ENCODE measurements at regions not wholly inside any gene's neighbourhood (a gene's known extent, or its start where the extent isn't known, plus 50 kb on each side); places are given as distances from the start of the nearest gene placed in this dataset.

- DNase-seq (ENCODE audit: low spot score), result no peak
- Histone ChIP-seq H3K9me3 (ENCODE audit: control insufficient read depth in 4 of 4, low read length in 3 of 4) (no peaks in the 10 kb centered on the region), H3K27me3 (ENCODE audit: control insufficient read depth in 4 of 4, insufficient read depth in 4 of 4, low read length in 3 of 4) (no peaks in the 10 kb centered on the region), H3K9ac (ENCODE audit: low read depth in 1 of 2, low read length in 2 of 2) (no peak overlapping the region), H3K27ac (ENCODE audit: low read depth in 1 of 2, low read length in 2 of 2) (no peak overlapping the region), H3K4me1 (ENCODE audit: control insufficient read depth in 4 of 4, insufficient read depth in 4 of 4, low read length in 3 of 4) (peaks cover 0 to 2% (median under 1%) of the 10 kb centered on the region in 4 donors), H3K36me3 (ENCODE audit: control insufficient read depth in 4 of 4, insufficient read depth in 3 of 4, low read depth in 1 of 4, low read length in 3 of 4) (no peaks in the 10 kb centered on the region), H3K4me3 (ENCODE audit: low read depth in 1 of 3, low read length in 3 of 3) (no peak overlapping the region)
- TF ChIP-seq, protein P1, sequence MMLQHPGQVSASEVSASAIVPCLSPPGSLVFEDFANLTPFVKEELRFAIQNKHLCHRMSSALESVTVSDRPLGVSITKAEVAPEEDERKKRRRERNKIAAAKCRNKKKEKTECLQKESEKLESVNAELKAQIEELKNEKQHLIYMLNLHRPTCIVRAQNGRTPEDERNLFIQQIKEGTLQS (IDR thresholded peaks at IDR 0.05), result no peak
- no peak for TF ChIP-seq EGR1 (IDR thresholded peaks at IDR 0.05; ENCODE audit: low read depth in 2 of 2)
- no peak for TF ChIP-seq NR2F2 (IDR thresholded peaks at IDR 0.05)
- TF ChIP-seq REST (IDR thresholded peaks at IDR 0.05), result no peak
- no peak for TF ChIP-seq RXRA (IDR thresholded peaks at IDR 0.05)
- TF ChIP-seq RAD21 (IDR thresholded peaks at IDR 0.05), result no peak
- TF ChIP-seq TAF1 (conservative IDR thresholded peaks at IDR 0.05), result no peak
- no peak for TF ChIP-seq HNF4A (conservative IDR thresholded peaks at IDR 0.05)
- no peak for TF ChIP-seq HNF4G (IDR thresholded peaks at IDR 0.05)
- TF ChIP-seq FOXA1 (IDR thresholded peaks at IDR 0.05), result no peak
- TF ChIP-seq JUND (IDR thresholded peaks at IDR 0.05), result no peak
- no peak for TF ChIP-seq FOXA2 (IDR thresholded peaks at IDR 0.05)
- WGBS, result 74% methylated on average over 1 of the region's 1 CpG
These were observed 1036.5 kb downstream of the SQOR start for GRCh38 chr15:46671336-46671735.

- Histone ChIP-seq H3K36me3 (ENCODE audit: control insufficient read depth in 4 of 4, insufficient read depth in 3 of 4, low read depth in 1 of 4, low read length in 3 of 4) (no peaks in the 10 kb centered on the region), H3K27ac (ENCODE audit: low read depth in 1 of 2, low read length in 2 of 2) (no peak overlapping the region), H3K9me3 (ENCODE audit: control insufficient read depth in 4 of 4, low read length in 3 of 4) (no peaks in the 10 kb centered on the region), H3K4me3 (ENCODE audit: low read depth in 1 of 3, low read length in 3 of 3) (no peak overlapping the region), H3K4me1 (ENCODE audit: control insufficient read depth in 4 of 4, insufficient read depth in 4 of 4, low read length in 3 of 4) (peaks cover 0 to 6% (median under 1%) of the 10 kb centered on the region in 4 donors), H3K9ac (ENCODE audit: low read depth in 1 of 2, low read length in 2 of 2) (no peak overlapping the region), H3K27me3 (ENCODE audit: control insufficient read depth in 4 of 4, insufficient read depth in 4 of 4, low read length in 3 of 4) (no peaks in the 10 kb centered on the region)
- no peak for DNase-seq (ENCODE audit: low spot score)
- TF ChIP-seq EGR1 (IDR thresholded peaks at IDR 0.05; ENCODE audit: low read depth in 2 of 2), result no peak
- no peak for TF ChIP-seq REST (IDR thresholded peaks at IDR 0.05)
- TF ChIP-seq, protein P1 (IDR thresholded peaks at IDR 0.05), result no peak
- no peak for TF ChIP-seq RAD21 (IDR thresholded peaks at IDR 0.05)
- TF ChIP-seq CTCF (IDR thresholded peaks at IDR 0.05; ENCODE audit: low read depth, low read length, missing input control), result no peak
- TF ChIP-seq NR2F2 (IDR thresholded peaks at IDR 0.05), result no peak
- no peak for TF ChIP-seq GABPA (IDR thresholded peaks at IDR 0.05 in 1 of 2, conservative IDR thresholded peaks at IDR 0.05 in 1 of 2)
- TF ChIP-seq FOXA2 (IDR thresholded peaks at IDR 0.05), result no peak
- TF ChIP-seq ZBTB33 (IDR thresholded peaks at IDR 0.05), result no peak
- TF ChIP-seq HNF4G (IDR thresholded peaks at IDR 0.05), result no peak
- no peak for TF ChIP-seq RXRA (IDR thresholded peaks at IDR 0.05)
- TF ChIP-seq TAF1 (conservative IDR thresholded peaks at IDR 0.05), result no peak
- WGBS, result 52% methylated on average over 5 of the region's 5 CpGs
These were observed 1037.2 kb downstream of the SQOR start for GRCh38 chr15:46672041-46672440.
